Neural cell (in vitro differentiated cells): ENCODE measurements at regions not wholly inside any gene's neighbourhood (a gene's known extent, or its start where the extent isn't known, plus 50 kb on each side); places are given as distances from the start of the nearest gene placed in this dataset.

Source experiments
- H2AFZ ChIP-seq: fragments of 200-600, 300-800 bp; sonication (generic), shearing (Covaris generic); 2 replicates; pipeline ENCODE4 v1.6.0; 2014; ENCODE audit warnings: low read depth, mild to moderate bottlenecking, antibody characterized with exemption, low read length, moderate library complexity
- H3F3A ChIP-seq: fragments of 200-600 bp; shearing (Covaris generic); 2 replicates; pipeline ENCODE4 v1.6.1; 2016; ENCODE audit warnings: mild to moderate bottlenecking, moderate library complexity, mixed read lengths, antibody characterized with exemption, low read length; ENCODE audit not compliant: insufficient read depth, poor library complexity, severe bottlenecking
- H3K27ac ChIP-seq: fragments of 200-600, 300-800 bp; sonication (generic), shearing (Covaris generic); 2 replicates; pipeline ENCODE4 v1.5.1; 2014; ENCODE audit warnings: mild to moderate bottlenecking, low read length, moderate library complexity
- H3K27me3 ChIP-seq: fragments of 300-800, 200-600 bp; sonication (generic), shearing (Covaris generic); 2 replicates; pipeline ENCODE4 v1.6.0; 2014; ENCODE audit warnings: mild to moderate bottlenecking, low read depth, low read length, moderate library complexity; ENCODE audit not compliant: insufficient read depth
- H3K36me3 ChIP-seq: fragments of 300-800, 200-600 bp; sonication (generic), shearing (Covaris generic); 2 replicates; pipeline ENCODE4 v1.5.1; 2014; ENCODE audit warnings: mild to moderate bottlenecking, antibody characterized with exemption, low read length, moderate library complexity; ENCODE audit not compliant: insufficient read depth
- H3K4me2 ChIP-seq: fragments of 300-800, 200-600 bp; sonication (generic), shearing (Covaris generic); 2 replicates; pipeline ENCODE4 v1.6.0; 2014; ENCODE audit warnings: mild to moderate bottlenecking, low read length
- H3K4me3 ChIP-seq: fragments of 300-800, 200-600 bp; sonication (generic), shearing (Covaris generic); 2 replicates; pipeline ENCODE4 v1.5.1; 2014; ENCODE audit warnings: mild to moderate bottlenecking, low read length, moderate library complexity
- H3K79me2 ChIP-seq: fragments of 200-600 bp; shearing (Covaris generic); replicated peaks from 2 replicates; pipeline ENCODE4 v1.6.0; 2014; ENCODE audit warnings: mild to moderate bottlenecking, low read length, moderate library complexity; ENCODE audit not compliant: insufficient read depth
- H3K9ac ChIP-seq: fragments of 300-800, 200-600 bp; sonication (generic), shearing (Covaris generic); 2 replicates; pipeline ENCODE4 v1.6.1; 2016; ENCODE audit warnings: mild to moderate bottlenecking, low read length, mixed read lengths
- H3K9me2 ChIP-seq: fragments of 200-600 bp; shearing (Covaris generic); 2 replicates; pipeline ENCODE4 v1.6.1; 2016; ENCODE audit warnings: mild to moderate bottlenecking, low read length, mixed read lengths; ENCODE audit not compliant: insufficient read depth
- H3K9me3 ChIP-seq: fragments of 200-600, 300-800 bp; sonication (generic), shearing (Covaris generic); 2 replicates; pipeline ENCODE4 v1.6.1; 2016; ENCODE audit warnings: mild to moderate bottlenecking, mixed run types, low read length, moderate library complexity, mixed read lengths
- H4K20me1 ChIP-seq: fragments of 200-600 bp; shearing (Covaris generic); 2 replicates; pipeline ENCODE4 v1.6.1; 2016; ENCODE audit warnings: mild to moderate bottlenecking, mixed run types; ENCODE audit not compliant: insufficient read depth
- EP300 ChIP-seq: fragments of 450-650 bp; conservative IDR thresholded peaks from 2 replicates; pipeline ENCODE4 v1.6.1; 2014; ENCODE audit warnings: antibody characterized with exemption, mild to moderate bottlenecking, moderate library complexity; ENCODE audit not compliant: poor library complexity, severe bottlenecking
- EZH2 ChIP-seq: fragments of 200-600, 300-800 bp; shearing (Covaris generic), sonication (generic); IDR thresholded peaks from 2 replicates; pipeline ENCODE4 v1.6.1; 2014; ENCODE audit warnings: antibody characterized with exemption, low read length, borderline replicate concordance, mild to moderate bottlenecking; ENCODE audit not compliant: insufficient read depth, poor library complexity, severe bottlenecking
- MXI1 ChIP-seq: fragments of 450-650 bp; conservative IDR thresholded peaks from 2 replicates; pipeline ENCODE4 v1.6.1; 2014; ENCODE audit warnings: antibody characterized with exemption, mild to moderate bottlenecking; ENCODE audit not compliant: poor library complexity, severe bottlenecking
- POLR2AphosphoS5 ChIP-seq: IDR thresholded peaks from 2 replicates; pipeline ENCODE4 v1.6.1; 2012
- RAD21 ChIP-seq: fragments of 450-650 bp; conservative IDR thresholded peaks from 2 replicates; pipeline ENCODE4 v1.6.1; 2014; ENCODE audit warnings: antibody characterized with exemption, mild to moderate bottlenecking, moderate library complexity
- SMC3 ChIP-seq: fragments of 450-650 bp; conservative IDR thresholded peaks from 2 replicates; pipeline ENCODE4 v1.6.1; 2014; ENCODE audit warnings: antibody characterized with exemption, mild to moderate bottlenecking, moderate library complexity; ENCODE audit not compliant: poor library complexity
- TAF1 ChIP-seq: IDR thresholded peaks from 2 replicates; pipeline ENCODE4 v1.6.1; 2012; ENCODE audit warnings: low read depth
- TF ChIP-seq, protein P1 (sequence below): IDR thresholded peaks from 2 replicates; pipeline ENCODE4 v1.6.1; 2012; ENCODE audit warnings: borderline replicate concordance
- TF ChIP-seq, protein P2 (sequence below): fragments of 450-650 bp; IDR thresholded peaks from 2 replicates; pipeline ENCODE4 v1.5.1; 2014; ENCODE audit warnings: antibody characterized with exemption, mild to moderate bottlenecking, moderate library complexity; ENCODE audit not compliant: poor library complexity, severe bottlenecking

GRCh38 chr5:111653408-111653807 lies 103.6 kb downstream of the NREP start:
- Histone ChIP-seq H3K4me2 (no peak overlapping the region), H3K27ac (no peak overlapping the region), H3K9me2 (no peaks in the 10 kb centered on the region), H3K9me3 (no peaks in the 10 kb centered on the region), H2AFZ (no peak overlapping the region), H3K9ac (no peak overlapping the region), H3K36me3 (no peaks in the 10 kb centered on the region), H4K20me1 (no peaks in the 10 kb centered on the region), H3K4me3 (no peak overlapping the region), H3K79me2 (no peaks in the 10 kb centered on the region), H3F3A (no peaks in the 10 kb centered on the region), H3K27me3 (no peaks in the 10 kb centered on the region)
- TF ChIP-seq EP300: no peak
- no peak for TF ChIP-seq POLR2AphosphoS5
- no peak for TF ChIP-seq TAF1
- TF ChIP-seq SMC3: no peak
- no peak for TF ChIP-seq MXI1
- TF ChIP-seq RAD21: no peak
- TF ChIP-seq, protein P1, sequence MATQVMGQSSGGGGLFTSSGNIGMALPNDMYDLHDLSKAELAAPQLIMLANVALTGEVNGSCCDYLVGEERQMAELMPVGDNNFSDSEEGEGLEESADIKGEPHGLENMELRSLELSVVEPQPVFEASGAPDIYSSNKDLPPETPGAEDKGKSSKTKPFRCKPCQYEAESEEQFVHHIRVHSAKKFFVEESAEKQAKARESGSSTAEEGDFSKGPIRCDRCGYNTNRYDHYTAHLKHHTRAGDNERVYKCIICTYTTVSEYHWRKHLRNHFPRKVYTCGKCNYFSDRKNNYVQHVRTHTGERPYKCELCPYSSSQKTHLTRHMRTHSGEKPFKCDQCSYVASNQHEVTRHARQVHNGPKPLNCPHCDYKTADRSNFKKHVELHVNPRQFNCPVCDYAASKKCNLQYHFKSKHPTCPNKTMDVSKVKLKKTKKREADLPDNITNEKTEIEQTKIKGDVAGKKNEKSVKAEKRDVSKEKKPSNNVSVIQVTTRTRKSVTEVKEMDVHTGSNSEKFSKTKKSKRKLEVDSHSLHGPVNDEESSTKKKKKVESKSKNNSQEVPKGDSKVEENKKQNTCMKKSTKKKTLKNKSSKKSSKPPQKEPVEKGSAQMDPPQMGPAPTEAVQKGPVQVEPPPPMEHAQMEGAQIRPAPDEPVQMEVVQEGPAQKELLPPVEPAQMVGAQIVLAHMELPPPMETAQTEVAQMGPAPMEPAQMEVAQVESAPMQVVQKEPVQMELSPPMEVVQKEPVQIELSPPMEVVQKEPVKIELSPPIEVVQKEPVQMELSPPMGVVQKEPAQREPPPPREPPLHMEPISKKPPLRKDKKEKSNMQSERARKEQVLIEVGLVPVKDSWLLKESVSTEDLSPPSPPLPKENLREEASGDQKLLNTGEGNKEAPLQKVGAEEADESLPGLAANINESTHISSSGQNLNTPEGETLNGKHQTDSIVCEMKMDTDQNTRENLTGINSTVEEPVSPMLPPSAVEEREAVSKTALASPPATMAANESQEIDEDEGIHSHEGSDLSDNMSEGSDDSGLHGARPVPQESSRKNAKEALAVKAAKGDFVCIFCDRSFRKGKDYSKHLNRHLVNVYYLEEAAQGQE: no peak
- TF ChIP-seq, protein P2, sequence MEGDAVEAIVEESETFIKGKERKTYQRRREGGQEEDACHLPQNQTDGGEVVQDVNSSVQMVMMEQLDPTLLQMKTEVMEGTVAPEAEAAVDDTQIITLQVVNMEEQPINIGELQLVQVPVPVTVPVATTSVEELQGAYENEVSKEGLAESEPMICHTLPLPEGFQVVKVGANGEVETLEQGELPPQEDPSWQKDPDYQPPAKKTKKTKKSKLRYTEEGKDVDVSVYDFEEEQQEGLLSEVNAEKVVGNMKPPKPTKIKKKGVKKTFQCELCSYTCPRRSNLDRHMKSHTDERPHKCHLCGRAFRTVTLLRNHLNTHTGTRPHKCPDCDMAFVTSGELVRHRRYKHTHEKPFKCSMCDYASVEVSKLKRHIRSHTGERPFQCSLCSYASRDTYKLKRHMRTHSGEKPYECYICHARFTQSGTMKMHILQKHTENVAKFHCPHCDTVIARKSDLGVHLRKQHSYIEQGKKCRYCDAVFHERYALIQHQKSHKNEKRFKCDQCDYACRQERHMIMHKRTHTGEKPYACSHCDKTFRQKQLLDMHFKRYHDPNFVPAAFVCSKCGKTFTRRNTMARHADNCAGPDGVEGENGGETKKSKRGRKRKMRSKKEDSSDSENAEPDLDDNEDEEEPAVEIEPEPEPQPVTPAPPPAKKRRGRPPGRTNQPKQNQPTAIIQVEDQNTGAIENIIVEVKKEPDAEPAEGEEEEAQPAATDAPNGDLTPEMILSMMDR: no peak
- TF ChIP-seq EZH2: no peak

DNA sequence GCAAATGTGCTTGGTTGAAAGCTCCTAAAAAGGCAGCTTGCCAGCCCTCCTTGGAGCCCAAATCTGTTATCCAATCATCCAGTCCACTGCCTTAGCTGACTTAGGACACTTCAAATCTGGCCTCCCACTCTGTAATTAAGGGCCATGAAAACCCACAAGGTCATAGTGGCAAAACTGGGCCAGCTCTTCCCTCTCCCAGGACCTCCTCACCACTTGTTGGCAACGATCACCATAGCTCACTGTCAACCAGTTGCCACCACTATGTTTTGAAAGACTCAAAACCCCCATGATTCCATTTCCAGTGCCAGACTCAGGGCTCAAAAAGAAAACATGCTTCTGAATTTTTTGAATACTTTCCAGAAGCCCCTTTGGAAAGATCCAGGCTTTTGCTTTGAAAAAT lies 107.5 kb downstream of the NREP start:
- Histone ChIP-seq H4K20me1 (no peaks in the 10 kb centered on the region), H3K4me3 (no peak overlapping the region), H3F3A (no peaks in the 10 kb centered on the region), H3K9me2 (no peaks in the 10 kb centered on the region), H3K27ac (no peak overlapping the region), H3K27me3 (no peaks in the 10 kb centered on the region), H3K36me3 (no peaks in the 10 kb centered on the region), H3K4me2 (no peak overlapping the region), H3K9me3 (no peaks in the 10 kb centered on the region), H3K79me2 (no peaks in the 10 kb centered on the region), H3K9ac (no peak overlapping the region), H2AFZ (no peak overlapping the region)
- no peak for TF ChIP-seq SMC3
- TF ChIP-seq EZH2: no peak
- no peak for TF ChIP-seq RAD21
- TF ChIP-seq MXI1: no peak
- TF ChIP-seq, protein P2: no peak
- no peak for TF ChIP-seq TAF1
- TF ChIP-seq EP300: no peak
- TF ChIP-seq POLR2AphosphoS5: no peak
- TF ChIP-seq, protein P1: no peak
